H9 (cell line): ENCODE measurements at regions not wholly inside any gene's neighbourhood (a gene's known extent, or its start where the extent isn't known, plus 50 kb on each side); places are given as distances from the start of the nearest gene placed in this dataset.

Source experiments
- DNase-seq: peaks from one replicate; pipeline ENCODE4 v3.0.0-alpha.2; 2017
- H2AFZ ChIP-seq: one replicate; pipeline ENCODE4 v1.6.1; 2013; ENCODE audit warnings: mild to moderate bottlenecking, low read length, control low read depth, moderate library complexity
- H2AK5ac ChIP-seq: 2 replicates; pipeline ENCODE4 v1.6.1; 2013; ENCODE audit warnings: low read length, control low read depth, mixed read lengths; ENCODE audit not compliant: insufficient read length
- H2BK120ac ChIP-seq: one replicate; pipeline ENCODE4 v1.6.1; 2013; ENCODE audit warnings: low read depth, mild to moderate bottlenecking, low read length, control low read depth, inconsistent platforms; ENCODE audit not compliant: poor library complexity, severe bottlenecking
- H2BK12ac ChIP-seq: 2 replicates; pipeline ENCODE4 v1.6.1; 2013; ENCODE audit warnings: low read length, control low read depth, mixed read lengths, low read depth; ENCODE audit not compliant: insufficient read length
- H2BK15ac ChIP-seq: 2 replicates; pipeline ENCODE4 v1.6.1; 2013; ENCODE audit warnings: low read depth, low read length, control low read depth
- H2BK20ac ChIP-seq: one replicate; pipeline ENCODE4 v1.6.1; 2013; ENCODE audit warnings: low read depth, mild to moderate bottlenecking, low read length, control low read depth, inconsistent platforms; ENCODE audit not compliant: poor library complexity, severe bottlenecking
- H2BK5ac ChIP-seq: 2 replicates; pipeline ENCODE4 v1.6.1; 2013; ENCODE audit warnings: low read length, control low read depth, mixed read lengths; ENCODE audit not compliant: insufficient read length
- H3K14ac ChIP-seq: 2 replicates; pipeline ENCODE4 v1.6.1; 2013; ENCODE audit warnings: low read length, control low read depth; ENCODE audit not compliant: insufficient read depth
- H3K18ac ChIP-seq: 2 replicates; pipeline ENCODE4 v1.6.1; 2013; ENCODE audit warnings: low read depth, mild to moderate bottlenecking, mixed read lengths, low read length, control low read depth; ENCODE audit not compliant: insufficient read length
- H3K23ac ChIP-seq: 2 replicates; pipeline ENCODE4 v1.6.1; 2013; ENCODE audit warnings: low read length, control low read depth, mixed read lengths, low read depth; ENCODE audit not compliant: insufficient read length
- H3K23me2 ChIP-seq: 2 replicates; pipeline ENCODE4 v1.6.1; 2013; ENCODE audit warnings: low read depth, mild to moderate bottlenecking, mixed read lengths, low read length, control low read depth; ENCODE audit not compliant: insufficient read length, poor library complexity, severe bottlenecking
- H3K27ac ChIP-seq: 2 replicates; pipeline ENCODE4 v1.5.1; 2013; ENCODE audit warnings: low read length, control low read depth, mixed read lengths, low read depth; ENCODE audit not compliant: insufficient read length
- H3K27me3 ChIP-seq: 2 replicates; pipeline ENCODE4 v1.6.1; 2013; ENCODE audit warnings: low read length, control low read depth, inconsistent platforms; ENCODE audit not compliant: insufficient read depth
- H3K4ac ChIP-seq: 2 replicates; pipeline ENCODE4 v1.6.1; 2013; ENCODE audit warnings: low read depth, mild to moderate bottlenecking, control low read depth, inconsistent platforms, low read length, moderate library complexity
- H3K4me1 ChIP-seq: 2 replicates; pipeline ENCODE4 v1.6.1; 2013; ENCODE audit warnings: low read length, control low read depth, inconsistent platforms; ENCODE audit not compliant: insufficient read depth
- H3K4me2 ChIP-seq: 2 replicates; pipeline ENCODE4 v1.6.1; 2013; ENCODE audit warnings: low read length, control low read depth, mixed read lengths; ENCODE audit not compliant: insufficient read length, insufficient read depth
- H3K56ac ChIP-seq: 2 replicates; pipeline ENCODE4 v1.6.1; 2013; ENCODE audit warnings: low read depth, mild to moderate bottlenecking, mixed read lengths, low read length, control low read depth; ENCODE audit not compliant: insufficient read length
- H3K79me1 ChIP-seq: 2 replicates; pipeline ENCODE4 v1.6.1; 2013; ENCODE audit warnings: low read depth, mild to moderate bottlenecking, moderate library complexity, low read length, control low read depth, inconsistent platforms; ENCODE audit not compliant: insufficient read depth, poor library complexity, severe bottlenecking
- H3K79me2 ChIP-seq: 2 replicates; pipeline ENCODE4 v1.6.1; 2013; ENCODE audit warnings: low read length, control low read depth, inconsistent platforms; ENCODE audit not compliant: insufficient read depth
- H3K9ac ChIP-seq: 2 replicates; pipeline ENCODE4 v1.6.1; 2013; ENCODE audit warnings: low read length, control low read depth, mixed read lengths; ENCODE audit not compliant: insufficient read length; ENCODE audit errors: extremely low read depth
- H3K9me3 ChIP-seq: one replicate; pipeline ENCODE4 v1.6.1; 2013; ENCODE audit warnings: low read depth, low read length, inconsistent platforms; ENCODE audit not compliant: control insufficient read depth
- H3T11ph ChIP-seq: one replicate; pipeline ENCODE4 v1.6.1; 2013; ENCODE audit warnings: mild to moderate bottlenecking, low read length, control low read depth, inconsistent platforms
- H4K20me1 ChIP-seq: one replicate; pipeline ENCODE4 v1.6.1; 2013; ENCODE audit not compliant: control insufficient read depth, insufficient read length, insufficient read depth
- H4K5ac ChIP-seq: 2 replicates; pipeline ENCODE4 v1.6.1; 2013; ENCODE audit warnings: low read depth, mild to moderate bottlenecking, mixed read lengths, low read length, control low read depth; ENCODE audit not compliant: insufficient read length
- H4K8ac ChIP-seq: replicated peaks from 2 replicates; pipeline ENCODE4 v1.6.1; 2013; ENCODE audit warnings: low read length, control low read depth, mixed read lengths, low read depth; ENCODE audit not compliant: insufficient read length
- H4K91ac ChIP-seq: 2 replicates; pipeline ENCODE4 v1.6.1; 2013; ENCODE audit warnings: low read depth, mild to moderate bottlenecking, moderate library complexity, mixed read lengths, low read length, control low read depth; ENCODE audit not compliant: insufficient read length
- H3K27ac Mint-ChIP-seq, 3 experiments: 2 replicates in 2 of 3; 3 replicates in 1 of 3; pipeline ENCODE4 v1.8.0; 2020 to 2021; ENCODE audit warnings: mixed read lengths in 3 of 3, mild to moderate bottlenecking in 1 of 3, moderate library complexity in 1 of 3
- H3K27me3 Mint-ChIP-seq: 2 replicates; pipeline ENCODE4 v1.8.0; 2021; ENCODE audit warnings: low read depth, mild to moderate bottlenecking, moderate library complexity, mixed read lengths
- H3K36me3 Mint-ChIP-seq, 3 experiments: 2 replicates in 2 of 3; 3 replicates in 1 of 3; pipeline ENCODE4 v1.8.0; 2020 to 2021; ENCODE audit warnings: low read depth in 3 of 3, mixed read lengths in 3 of 3; ENCODE audit not compliant: insufficient read depth in 1 of 3
- H3K4me1 Mint-ChIP-seq, 2 experiments: 2 replicates each; pipeline ENCODE4 v1.8.0; 2020; ENCODE audit warnings: mixed read lengths in 2 of 2
- H3K4me3 Mint-ChIP-seq, 2 experiments: 2 replicates in 1 of 2; 3 replicates in 1 of 2; pipeline ENCODE4 v1.8.0; 2020 to 2021; ENCODE audit warnings: mild to moderate bottlenecking in 2 of 2, mixed read lengths in 2 of 2, moderate library complexity in 1 of 2
- H3K9me3 Mint-ChIP-seq, 2 experiments: 2 replicates in 1 of 2; 3 replicates in 1 of 2; pipeline ENCODE4 v1.8.0; 2020; ENCODE audit warnings: mild to moderate bottlenecking in 2 of 2, mixed read lengths in 2 of 2, moderate library complexity in 1 of 2
- WGBS: extraction: QIAGEN DNeasy Blood & Tissue Kit; methylation state at CpG from one replicate; pipeline ENCODE4 v1.1.7; 2013; ENCODE audit warnings: missing lambda C conversion rate, low lambda C conversion rate, mixed read lengths; ENCODE audit not compliant: insufficient read length; ENCODE audit errors: extremely low coverage; 5-methylcytosine and 5-hydroxymethylcytosine counted together
- TF ChIP-seq, protein P1 (sequence below): fragments of 200-600 bp; sonication (generic); conservative IDR thresholded peaks from 3 replicates; pipeline ENCODE4 v1.8.0; 2021; ENCODE audit warnings: antibody characterized with exemption, mild to moderate bottlenecking

DNA sequence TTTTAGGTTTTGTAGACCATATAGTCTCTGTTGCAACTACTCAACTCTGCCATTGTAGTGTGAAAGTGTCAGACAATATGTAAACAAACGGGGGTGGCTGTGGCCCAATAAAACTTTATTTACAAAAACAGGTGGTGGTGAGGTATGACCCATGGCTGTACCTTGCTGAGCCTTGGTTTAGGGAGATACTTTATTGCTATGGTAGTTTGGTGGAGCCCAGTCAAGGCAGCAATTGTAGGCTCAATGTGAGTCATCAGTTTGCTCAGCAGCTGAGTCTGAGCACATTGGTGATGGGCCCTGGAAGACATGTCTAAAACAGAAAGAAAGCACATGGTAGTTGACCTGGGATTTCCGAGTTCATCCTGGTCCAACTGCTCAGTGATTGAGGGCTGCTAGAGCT lies 242.5 kb downstream of the REEP3 start:
- no peak for DNase-seq
- no peaks in the 10 kb centered on the region for H3K9me3 Mint-ChIP-seq
- H3K23me2 ChIP-seq, result no peaks in the 10 kb centered on the region

More for the DNA sequence above, 242.5 kb downstream of the REEP3 start:
- H3K23ac ChIP-seq, result no peak overlapping the region
- H3K4me2 ChIP-seq, result no peak overlapping the region
- no peaks in the 10 kb centered on the region for H3K27me3 ChIP-seq
- H3K4me1 ChIP-seq, result peaks cover 5% of the 10 kb centered on the region; the same call in 1 of the 2 replicates
- H2BK20ac ChIP-seq, result no peak overlapping the region
- TF ChIP-seq, protein P1, sequence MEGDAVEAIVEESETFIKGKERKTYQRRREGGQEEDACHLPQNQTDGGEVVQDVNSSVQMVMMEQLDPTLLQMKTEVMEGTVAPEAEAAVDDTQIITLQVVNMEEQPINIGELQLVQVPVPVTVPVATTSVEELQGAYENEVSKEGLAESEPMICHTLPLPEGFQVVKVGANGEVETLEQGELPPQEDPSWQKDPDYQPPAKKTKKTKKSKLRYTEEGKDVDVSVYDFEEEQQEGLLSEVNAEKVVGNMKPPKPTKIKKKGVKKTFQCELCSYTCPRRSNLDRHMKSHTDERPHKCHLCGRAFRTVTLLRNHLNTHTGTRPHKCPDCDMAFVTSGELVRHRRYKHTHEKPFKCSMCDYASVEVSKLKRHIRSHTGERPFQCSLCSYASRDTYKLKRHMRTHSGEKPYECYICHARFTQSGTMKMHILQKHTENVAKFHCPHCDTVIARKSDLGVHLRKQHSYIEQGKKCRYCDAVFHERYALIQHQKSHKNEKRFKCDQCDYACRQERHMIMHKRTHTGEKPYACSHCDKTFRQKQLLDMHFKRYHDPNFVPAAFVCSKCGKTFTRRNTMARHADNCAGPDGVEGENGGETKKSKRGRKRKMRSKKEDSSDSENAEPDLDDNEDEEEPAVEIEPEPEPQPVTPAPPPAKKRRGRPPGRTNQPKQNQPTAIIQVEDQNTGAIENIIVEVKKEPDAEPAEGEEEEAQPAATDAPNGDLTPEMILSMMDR, result no peak
- H3K79me1 ChIP-seq, result no peaks in the 10 kb centered on the region
- Mint-ChIP-seq H3K4me1 (peaks cover 10 to 14% of the 10 kb centered on the region in 2 experiments), H3K27ac (no peak overlapping the region), H3K27me3 (no peaks in the 10 kb centered on the region), H3K4me3 (no peak overlapping the region), H3K36me3 (no peaks in the 10 kb centered on the region)
- no CpG with 5 or more reads among the region's 2 CpGs for WGBS
- H3K9me3 ChIP-seq, result no peaks in the 10 kb centered on the region
- H4K20me1 ChIP-seq, result no peaks in the 10 kb centered on the region
- H4K8ac ChIP-seq, result no peak overlapping the region
- H3K56ac ChIP-seq, result no peak overlapping the region
- H2BK120ac ChIP-seq, result no peak overlapping the region
- no peak overlapping the region for H2AK5ac ChIP-seq
- H3K18ac ChIP-seq, result no peak overlapping the region
- no peak overlapping the region for H2BK12ac ChIP-seq
- H3K79me2 ChIP-seq, result no peaks in the 10 kb centered on the region
- H3K14ac ChIP-seq, result no peak overlapping the region
- no peak overlapping the region for H3K4ac ChIP-seq
- H4K5ac ChIP-seq, result no peak overlapping the region
- no peak overlapping the region for H2BK5ac ChIP-seq
- H2AFZ ChIP-seq, result no peak overlapping the region
- no peak overlapping the region for H3K9ac ChIP-seq
- H4K91ac ChIP-seq, result no peak overlapping the region
- H3K27ac ChIP-seq, result no peak overlapping the region
- H2BK15ac ChIP-seq, result no peak overlapping the region
- H3T11ph ChIP-seq, result no peak overlapping the region
